IPS-18a (cell line): ENCODE measurements at regions not wholly inside any gene's neighbourhood (a gene's known extent, or its start where the extent isn't known, plus 50 kb on each side); places are given as distances from the start of the nearest gene placed in this dataset.
"Not testable (repeated sequence)": the region's sequence is repeated elsewhere in the genome, so short reads cannot be mapped to it uniquely, and the experiment has no call there.

ENCODE experiments used
- H3K27ac ChIP-seq: one replicate; pipeline ENCODE4 v1.5.1; 2013; ENCODE audit warnings: low read length
- H3K27me3 ChIP-seq: one replicate; pipeline ENCODE4 v1.6.1; 2013; ENCODE audit warnings: mild to moderate bottlenecking, low read length; ENCODE audit not compliant: control insufficient read depth, insufficient read depth
- H3K36me3 ChIP-seq: one replicate; pipeline ENCODE4 v1.6.1; 2013; ENCODE audit warnings: low read depth, low read length; ENCODE audit not compliant: control insufficient read depth
- H3K4me1 ChIP-seq: one replicate; pipeline ENCODE4 v1.6.1; 2013; ENCODE audit warnings: low read depth, low read length; ENCODE audit not compliant: control insufficient read depth
- H3K4me3 ChIP-seq: one replicate; pipeline ENCODE4 v1.5.1; 2013; ENCODE audit warnings: low read length
- H3K9ac ChIP-seq: one replicate; pipeline ENCODE4 v1.6.1; 2013; ENCODE audit warnings: mild to moderate bottlenecking, low read length, moderate library complexity
- H3K9me3 ChIP-seq: one replicate; pipeline ENCODE4 v1.6.1; 2013; ENCODE audit warnings: low read depth, low read length; ENCODE audit not compliant: control insufficient read depth

DNA sequence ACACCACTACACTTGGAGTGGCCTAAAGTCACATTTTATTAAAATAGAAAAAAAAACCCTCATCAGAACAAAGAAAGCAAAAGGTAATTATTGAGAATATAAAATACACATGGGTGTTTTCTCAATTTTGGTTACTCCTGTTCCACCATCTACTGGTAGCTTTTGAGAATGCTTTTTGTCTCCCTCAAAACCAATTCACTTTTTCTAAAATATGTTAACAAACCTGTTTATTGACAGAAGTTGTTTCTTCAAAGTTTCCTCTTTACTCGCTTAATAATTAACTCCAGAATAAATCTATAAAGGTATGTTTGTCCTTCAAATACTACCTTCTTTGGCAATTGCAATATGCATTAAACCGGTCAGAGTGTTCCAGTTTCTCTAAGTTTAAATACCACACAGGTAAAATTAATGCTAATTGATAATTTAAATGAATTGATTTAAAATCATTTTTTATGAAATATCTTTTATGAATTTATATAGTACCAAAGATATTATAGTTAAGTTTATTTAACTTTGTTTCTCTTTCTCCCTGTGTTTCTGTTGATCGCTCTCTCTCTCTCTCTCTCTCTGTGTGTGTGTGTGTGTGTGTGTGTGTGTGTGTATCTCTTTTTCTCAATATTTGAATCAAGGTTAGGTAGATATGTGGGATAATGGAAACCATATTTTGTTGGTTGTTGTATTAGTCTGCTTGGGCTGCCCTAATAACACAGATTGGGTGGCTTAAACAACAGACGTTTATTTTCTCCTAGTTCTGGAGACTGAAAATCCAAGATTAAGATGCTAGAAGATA is 487.4 kb downstream of the PRDM9 start:
- Histone ChIP-seq H3K4me1 (no peaks in the 10 kb centered on the region), H3K36me3 (no peaks in the 10 kb centered on the region), H3K27me3 (no peaks in the 10 kb centered on the region), H3K9ac (no peak overlapping the region), H3K27ac (no peak overlapping the region), H3K4me3 (no peak overlapping the region), H3K9me3 (no peaks in the 10 kb centered on the region)

DNA sequence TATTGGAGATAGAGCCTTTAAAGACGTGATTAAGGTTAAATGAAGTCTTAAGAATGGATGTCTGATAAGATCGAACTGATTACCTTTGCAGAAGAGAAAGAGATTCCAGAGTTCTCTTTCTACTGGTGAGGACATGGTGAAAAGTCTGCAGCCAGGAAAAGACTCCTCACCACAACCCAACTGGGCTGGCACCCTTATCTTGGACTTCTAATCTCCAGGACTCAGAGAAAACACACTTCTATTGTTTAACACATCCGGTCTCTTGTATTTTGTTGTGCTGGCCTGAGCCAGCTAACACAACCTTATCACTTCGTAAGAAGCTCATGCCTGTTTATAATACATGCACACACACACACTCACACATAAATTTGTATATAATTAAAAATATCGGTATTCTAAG is 489.1 kb downstream of the PRDM9 start:
- H3K27ac ChIP-seq: no peak overlapping the region
- H3K4me3 ChIP-seq: no peak overlapping the region
- H3K36me3 ChIP-seq: no peaks in the 10 kb centered on the region
- H3K4me1 ChIP-seq: no peaks in the 10 kb centered on the region
- no peak overlapping the region for H3K9ac ChIP-seq
- H3K27me3 ChIP-seq: no peaks in the 10 kb centered on the region
- no peaks in the 10 kb centered on the region for H3K9me3 ChIP-seq

DNA sequence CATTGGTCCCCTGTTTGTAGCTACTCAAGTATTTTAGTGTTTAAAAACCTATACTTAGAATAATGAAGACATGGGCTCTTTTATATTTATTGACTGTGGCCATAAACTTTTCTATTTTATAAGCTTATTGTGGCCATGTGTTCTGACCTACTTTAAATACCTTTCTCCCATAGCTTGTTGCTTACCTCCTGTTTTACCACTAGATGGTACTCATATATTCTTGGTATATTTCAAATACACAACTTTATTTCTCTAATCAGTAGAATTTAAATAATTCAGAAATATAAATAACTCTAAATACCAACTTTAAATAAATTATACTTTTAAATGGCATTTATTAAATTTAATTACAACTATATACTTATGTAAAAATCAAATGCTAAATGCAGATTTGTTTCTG is 498.0 kb downstream of the PRDM9 start:
- Histone ChIP-seq H3K4me1 (no peaks in the 10 kb centered on the region), H3K9me3 (no peaks in the 10 kb centered on the region), H3K4me3 (no peak overlapping the region), H3K27ac (no peak overlapping the region), H3K9ac (no peak overlapping the region), H3K27me3 (no peaks in the 10 kb centered on the region), H3K36me3 (no peaks in the 10 kb centered on the region)

DNA sequence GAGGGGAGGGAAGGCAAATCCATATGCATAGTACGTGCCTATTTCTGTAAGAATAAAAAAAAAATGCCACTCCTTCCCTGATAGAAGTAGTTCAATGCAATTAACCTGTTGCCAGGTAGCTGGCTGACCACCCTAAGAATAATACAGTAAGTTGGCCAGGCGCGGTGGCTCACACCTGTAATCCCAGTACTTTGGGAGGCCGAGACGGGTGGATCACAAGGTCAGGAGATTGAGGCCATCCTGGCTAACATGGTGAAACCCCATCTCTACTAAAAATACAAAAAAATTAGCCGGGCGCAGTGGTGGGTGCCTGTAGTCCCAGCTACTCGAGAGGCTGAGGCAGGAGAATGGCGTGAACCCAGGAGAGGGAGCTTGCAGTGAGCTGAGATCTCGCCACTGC is 510.3 kb downstream of the PRDM9 start:
- not testable (repeated sequence) for H3K4me1 ChIP-seq, H3K27ac ChIP-seq, H3K4me3 ChIP-seq, H3K9ac ChIP-seq, H3K27me3 ChIP-seq, H3K9me3 ChIP-seq, H3K36me3 ChIP-seq

DNA sequence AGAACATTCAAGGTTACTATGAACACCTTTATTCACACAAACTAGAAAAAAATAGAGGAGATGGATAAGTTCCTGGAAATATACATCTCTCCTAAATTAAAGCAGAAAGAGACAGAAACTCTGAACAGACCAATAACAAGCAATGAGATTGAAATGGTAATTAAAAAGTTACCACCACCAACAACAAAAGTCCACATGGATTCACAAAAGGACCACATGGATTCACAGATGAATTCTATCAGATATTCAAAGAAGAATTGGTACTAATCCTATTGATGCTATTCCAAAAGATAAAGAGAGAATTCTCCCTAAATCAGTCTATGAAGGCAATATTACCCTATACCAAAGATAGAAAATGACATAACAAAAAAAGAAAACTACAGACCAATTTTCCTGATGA is 518.9 kb downstream of the PRDM9 start:
- Histone ChIP-seq H3K27me3 (no peaks in the 10 kb centered on the region), H3K9me3 (peaks cover 2% of the 10 kb centered on the region), H3K4me1 (no peaks in the 10 kb centered on the region), H3K27ac (no peak overlapping the region), H3K4me3 (no peak overlapping the region), H3K36me3 (no peaks in the 10 kb centered on the region), H3K9ac (no peak overlapping the region)

DNA sequence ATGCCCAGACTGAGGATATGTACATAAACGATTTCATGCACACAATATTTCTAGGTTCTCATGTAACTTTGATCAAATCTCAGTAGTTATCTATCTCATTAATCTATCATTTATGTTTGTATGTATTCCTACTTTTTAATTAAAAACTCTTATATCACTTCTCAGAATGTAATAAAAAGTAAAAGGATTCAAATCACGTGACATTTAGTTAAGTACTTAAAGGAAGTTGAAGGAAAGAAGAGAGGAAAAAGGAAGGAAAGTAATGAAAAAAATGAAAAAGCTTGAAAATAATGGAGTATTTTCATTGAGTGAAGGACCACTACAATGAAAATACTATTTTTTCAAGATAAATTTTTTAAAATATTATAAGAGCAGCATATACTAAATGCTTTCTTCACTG is 535.3 kb downstream of the PRDM9 start:
- Histone ChIP-seq H3K4me1 (no peaks in the 10 kb centered on the region), H3K36me3 (no peaks in the 10 kb centered on the region), H3K27ac (no peak overlapping the region), H3K9ac (no peak overlapping the region), H3K9me3 (no peaks in the 10 kb centered on the region), H3K27me3 (no peaks in the 10 kb centered on the region), H3K4me3 (no peak overlapping the region)

DNA sequence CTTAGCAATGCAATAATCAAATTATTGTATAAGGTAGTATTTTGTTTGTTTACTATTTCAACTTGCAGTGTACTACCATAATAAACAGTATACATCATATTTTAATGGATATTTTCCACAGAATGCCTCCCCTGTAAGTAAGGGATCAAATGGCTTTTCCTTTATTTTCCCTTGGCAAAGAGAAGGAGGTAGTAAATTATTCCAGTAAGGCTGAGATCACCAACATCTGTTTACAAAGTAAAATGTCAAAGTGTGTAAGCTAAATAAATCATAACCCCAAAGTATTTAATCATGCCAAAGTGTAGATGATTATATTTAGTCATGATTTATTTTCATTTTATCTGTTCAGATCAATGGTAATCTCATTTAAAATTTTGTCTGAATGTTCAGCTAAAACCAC is 537.6 kb downstream of the PRDM9 start:
- no peaks in the 10 kb centered on the region for H3K27me3 ChIP-seq
- no peaks in the 10 kb centered on the region for H3K4me1 ChIP-seq
- H3K27ac ChIP-seq: no peak overlapping the region
- H3K4me3 ChIP-seq: no peak overlapping the region
- H3K9ac ChIP-seq: no peak overlapping the region
- no peaks in the 10 kb centered on the region for H3K9me3 ChIP-seq
- H3K36me3 ChIP-seq: no peaks in the 10 kb centered on the region

DNA sequence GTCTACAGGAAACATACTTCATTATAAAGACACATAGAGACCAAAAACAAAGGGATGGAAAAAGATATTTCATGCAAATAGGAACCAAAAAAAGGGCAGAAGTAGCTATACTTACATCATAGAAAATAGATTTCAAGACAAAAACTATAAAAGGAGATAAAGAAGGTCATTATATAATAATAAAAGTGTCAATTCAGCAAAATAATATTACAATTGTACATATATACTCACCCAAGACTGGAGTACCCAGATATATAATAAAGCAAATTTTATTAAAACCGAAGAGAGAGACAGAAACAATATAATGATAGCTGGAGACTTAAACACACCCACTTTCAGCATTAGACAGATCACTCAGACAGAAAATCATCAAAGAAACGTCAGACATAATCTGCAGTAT is 546.3 kb downstream of the PRDM9 start:
- Histone ChIP-seq H3K36me3 (no peaks in the 10 kb centered on the region), H3K9me3 (no peaks in the 10 kb centered on the region), H3K4me3 (no peak overlapping the region), H3K9ac (no peak overlapping the region), H3K27me3 (no peaks in the 10 kb centered on the region), H3K4me1 (no peaks in the 10 kb centered on the region), H3K27ac (no peak overlapping the region)

DNA sequence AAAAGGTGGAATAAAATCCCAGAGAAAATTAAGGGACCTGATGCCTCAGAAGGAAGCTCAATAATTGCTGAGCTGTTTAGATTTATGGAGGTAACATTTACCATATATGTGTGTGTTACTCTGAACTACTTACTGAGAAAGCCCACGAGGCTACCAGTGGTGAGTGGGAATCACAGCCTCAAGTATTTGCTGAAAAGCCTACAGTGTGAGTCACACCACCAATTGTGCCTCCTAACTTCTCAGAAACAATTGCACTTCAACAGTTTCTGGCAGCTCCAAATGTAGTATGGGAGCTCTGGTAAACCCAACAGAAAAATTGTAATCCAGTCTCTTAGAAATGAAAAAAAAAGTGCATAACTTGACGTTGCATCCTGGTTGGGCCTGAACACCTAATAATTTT is 551.6 kb downstream of the PRDM9 start:
- H3K4me3 ChIP-seq: no peak overlapping the region
- H3K9ac ChIP-seq: no peak overlapping the region
- no peaks in the 10 kb centered on the region for H3K4me1 ChIP-seq
- no peaks in the 10 kb centered on the region for H3K9me3 ChIP-seq
- no peaks in the 10 kb centered on the region for H3K27me3 ChIP-seq
- no peaks in the 10 kb centered on the region for H3K36me3 ChIP-seq
- H3K27ac ChIP-seq: no peak overlapping the region

DNA sequence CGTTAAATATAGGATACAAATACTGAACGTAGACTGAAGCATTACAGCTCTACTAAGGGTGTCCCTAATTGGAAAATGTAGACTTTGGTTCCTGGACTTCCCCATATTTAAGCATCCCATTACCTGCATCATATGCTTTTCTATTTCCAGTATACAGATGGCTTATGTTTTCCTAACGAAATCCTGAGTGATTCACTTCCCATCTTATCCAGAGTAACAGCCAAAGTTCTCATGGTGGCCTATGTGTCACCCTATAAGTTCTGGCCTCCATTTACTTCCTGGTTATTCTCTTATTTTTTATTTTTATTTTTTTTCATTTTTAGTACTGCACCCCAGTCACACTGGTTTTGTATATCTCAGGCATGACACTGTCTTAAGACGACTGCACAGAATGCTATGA is 552.3 kb downstream of the PRDM9 start:
- no peak overlapping the region for H3K27ac ChIP-seq
- H3K9ac ChIP-seq: no peak overlapping the region
- H3K27me3 ChIP-seq: no peaks in the 10 kb centered on the region
- H3K36me3 ChIP-seq: no peaks in the 10 kb centered on the region
- no peaks in the 10 kb centered on the region for H3K4me1 ChIP-seq
- H3K9me3 ChIP-seq: no peaks in the 10 kb centered on the region
- H3K4me3 ChIP-seq: no peak overlapping the region

DNA sequence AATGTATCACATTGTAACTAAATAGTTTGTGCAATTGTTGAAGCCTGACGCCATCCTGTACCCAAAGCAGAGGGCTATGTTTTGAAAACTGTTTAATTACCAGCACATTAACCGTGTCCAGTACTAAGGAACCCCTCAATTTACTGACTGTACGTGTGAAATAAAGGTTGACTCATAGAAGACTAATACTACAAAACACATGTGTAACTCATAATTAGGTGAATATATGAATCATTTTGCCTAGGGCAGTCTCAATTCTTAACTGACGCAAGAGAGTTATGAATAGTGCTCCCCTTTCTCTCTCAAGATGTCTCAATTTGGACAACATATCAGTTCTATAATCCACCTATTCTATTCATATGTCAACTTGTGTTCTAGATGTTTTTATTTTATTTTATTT is 558.4 kb downstream of the PRDM9 start:
- Histone ChIP-seq H3K9ac (no peak overlapping the region), H3K27me3 (no peaks in the 10 kb centered on the region), H3K36me3 (no peaks in the 10 kb centered on the region), H3K4me3 (no peak overlapping the region), H3K4me1 (no peaks in the 10 kb centered on the region), H3K27ac (no peak overlapping the region), H3K9me3 (no peaks in the 10 kb centered on the region)

DNA sequence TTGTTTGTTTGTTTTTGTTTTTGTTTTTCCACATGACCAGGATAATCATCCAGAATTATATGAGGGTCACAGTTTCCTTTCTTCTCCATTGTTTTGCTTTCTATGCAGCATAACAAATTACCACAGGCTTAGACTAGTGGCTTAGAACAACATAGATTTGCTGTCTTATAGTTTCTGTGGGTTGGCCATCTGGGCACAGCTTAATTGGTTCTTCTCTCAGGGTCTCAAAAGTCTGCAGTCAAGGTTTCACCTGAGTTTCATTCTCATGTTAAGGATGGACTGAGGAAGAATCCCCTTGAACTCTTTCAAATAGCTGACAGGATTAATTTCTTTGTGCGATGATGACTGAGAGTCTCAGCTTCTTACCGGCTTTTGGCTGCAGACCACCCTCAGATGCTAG is 559.8 kb downstream of the PRDM9 start:
- no peak overlapping the region for H3K9ac ChIP-seq
- H3K27ac ChIP-seq: no peak overlapping the region
- H3K36me3 ChIP-seq: no peaks in the 10 kb centered on the region

More for the DNA sequence above, 559.8 kb downstream of the PRDM9 start:
- H3K27me3 ChIP-seq: no peaks in the 10 kb centered on the region
- no peaks in the 10 kb centered on the region for H3K4me1 ChIP-seq
- H3K9me3 ChIP-seq: no peaks in the 10 kb centered on the region
- no peak overlapping the region for H3K4me3 ChIP-seq
